Small intestine (tissue), 7 donors: ENCODE measurements at regions not wholly inside any gene's neighbourhood (a gene's known extent, or its start where the extent isn't known, plus 50 kb on each side); places are given as distances from the start of the nearest gene placed in this dataset.
"Not testable (repeated sequence)": the region's sequence is repeated elsewhere in the genome, so short reads cannot be mapped to it uniquely, and the experiment has no call there.

Experiments used
- DNase-seq, 2 donors: peaks; one replicate each; pipeline versions ENCODE4 v3.0.0 to v3.0.0-alpha.2; 2013
- FAIRE-seq: peaks from 2 replicates; lab custom pipeline; 2012; peaks lifted over from hg19 to GRCh38; lab: Jason Lieb, UNC
- H3K27ac ChIP-seq, 3 donors: one replicate each; pipeline ENCODE4 v1.5.1; 2013; ENCODE audit warnings: low read length in 2 of 3, mild to moderate bottlenecking in 2 of 3, control low read depth in 1 of 3, inconsistent platforms in 1 of 3, low read depth in 1 of 3, moderate library complexity in 1 of 3
- H3K27me3 ChIP-seq, 3 donors: one replicate each; pipeline ENCODE4 v1.6.1; 2013; ENCODE audit warnings: low read length in 3 of 3, inconsistent platforms in 1 of 3; ENCODE audit not compliant: control insufficient read depth in 3 of 3, insufficient read depth in 3 of 3
- H3K36me3 ChIP-seq, 3 donors: one replicate each; pipeline ENCODE4 v1.6.1; 2013; ENCODE audit warnings: low read length in 3 of 3, inconsistent platforms in 1 of 3, low read depth in 1 of 3, mild to moderate bottlenecking in 1 of 3, moderate library complexity in 1 of 3; ENCODE audit not compliant: control insufficient read depth in 3 of 3, insufficient read depth in 2 of 3
- H3K4me1 ChIP-seq, 3 donors: one replicate each; pipeline ENCODE4 v1.6.1; 2013; ENCODE audit warnings: low read length in 2 of 3, inconsistent platforms in 1 of 3, low read depth in 1 of 3, mild to moderate bottlenecking in 1 of 3, moderate library complexity in 1 of 3; ENCODE audit not compliant: control insufficient read depth in 3 of 3, insufficient read depth in 2 of 3
- H3K4me3 ChIP-seq, 3 donors: one replicate each; pipeline ENCODE4 v1.5.1; 2013; ENCODE audit warnings: low read length in 3 of 3, control low read depth in 1 of 3, inconsistent platforms in 1 of 3, low read depth in 1 of 3, mild to moderate bottlenecking in 1 of 3, moderate library complexity in 1 of 3
- H3K9me3 ChIP-seq, 2 donors: one replicate each; pipeline ENCODE4 v1.6.1; 2013; ENCODE audit warnings: low read depth in 1 of 2, low read length in 1 of 2; ENCODE audit not compliant: control insufficient read depth in 2 of 2, insufficient read depth in 1 of 2
- WGBS, 3 donors: extraction: QIAGEN DNeasy Blood & Tissue Kit; methylation state at CpG; one replicate each; pipeline ENCODE4 v1.1.7; 2013; 5-methylcytosine and 5-hydroxymethylcytosine counted together
- donor health status: healthy with polysubstance abuse.
- donor health status: control.
- donor health status: control.
- donor health status: Bipolar disorder and iron deficiency.
- donor health status: healthy.

DNA sequence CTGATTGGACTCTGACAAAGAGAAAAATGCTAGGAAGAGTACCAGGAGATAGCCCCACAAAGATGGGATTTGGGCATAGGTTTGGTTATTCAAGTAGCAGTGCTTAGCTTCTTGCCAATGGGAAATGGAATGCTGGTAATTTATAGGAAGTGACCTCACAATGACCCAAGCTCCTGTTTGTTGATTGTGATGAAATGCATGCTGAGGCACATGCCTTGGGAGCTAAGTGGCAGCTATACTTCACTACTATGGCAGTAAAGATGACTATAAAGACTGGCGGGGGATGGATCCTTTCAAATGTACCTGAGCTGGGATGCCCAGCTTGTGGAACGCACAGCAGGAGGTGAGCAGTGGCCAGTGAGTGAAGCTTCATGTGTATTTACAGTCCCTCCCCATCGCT is 153.8 kb downstream of the ZNF22 start:
- 82 to 86% (median 83%) methylated on average over 3 of the region's 3 CpGs for WGBS, 3 donors
- no peak overlapping the region for H3K4me3 ChIP-seq
- FAIRE-seq (no peak), DNase-seq (no peak)
- H3K36me3 ChIP-seq, result no peaks in the 10 kb centered on the region
- H3K4me1 ChIP-seq, result no peaks in the 10 kb centered on the region
- no peak overlapping the region for H3K27ac ChIP-seq
- no peaks in the 10 kb centered on the region for H3K27me3 ChIP-seq
- H3K9me3 ChIP-seq, result no peaks in the 10 kb centered on the region

DNA sequence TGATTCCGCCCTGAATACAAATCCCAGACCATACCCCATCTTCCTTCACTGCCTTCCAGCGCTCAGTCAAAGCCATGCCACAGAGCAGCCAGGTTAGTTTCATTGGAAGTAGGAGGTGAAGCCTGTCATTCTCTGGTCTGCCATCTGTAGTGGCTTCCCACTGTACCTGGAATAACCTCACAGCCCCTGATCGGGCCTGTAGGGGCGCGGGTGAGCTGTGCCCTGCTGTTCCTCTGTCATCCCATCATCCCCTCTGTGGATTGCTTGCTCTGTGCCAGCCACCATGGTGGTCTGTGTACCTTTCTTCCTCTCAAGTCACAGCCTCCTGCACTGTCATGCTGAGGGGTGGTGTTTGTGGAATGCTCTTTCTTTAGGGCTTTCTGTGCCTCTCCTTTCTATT is 155.1 kb downstream of the ZNF22 start:
- no peak overlapping the region for H3K4me3 ChIP-seq
- no peak overlapping the region for H3K27ac ChIP-seq
- 82 to 91% (median 89%) methylated on average over 5 of the region's 5 CpGs for WGBS, 3 donors
- no peaks in the 10 kb centered on the region for H3K9me3 ChIP-seq
- H3K4me1 ChIP-seq, result no peaks in the 10 kb centered on the region
- H3K27me3 ChIP-seq, result no peaks in the 10 kb centered on the region
- H3K36me3 ChIP-seq, result no peaks in the 10 kb centered on the region
- no peak for DNase-seq
- FAIRE-seq, result no peak

DNA sequence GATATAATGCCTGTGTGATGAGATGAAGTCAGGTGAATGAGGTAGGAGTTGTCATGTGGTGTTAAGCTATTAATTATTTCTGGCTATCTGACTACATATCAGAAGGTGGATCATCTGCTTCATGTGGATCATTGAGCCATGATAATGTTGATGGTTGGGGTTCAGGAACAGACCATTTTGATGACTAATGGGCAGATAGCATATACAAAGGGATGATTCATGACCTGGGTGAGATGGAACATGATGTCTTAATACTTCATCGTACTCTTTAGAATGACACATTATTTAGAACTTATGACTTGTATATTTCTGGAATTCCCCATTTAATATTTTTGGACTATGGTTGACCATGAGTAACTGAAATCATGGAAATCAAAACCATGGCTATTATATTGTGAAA is 155.1 kb downstream of the OR13A1 start:
- no peaks in the 10 kb centered on the region for H3K4me1 ChIP-seq
- no peak overlapping the region for H3K4me3 ChIP-seq
- H3K36me3 ChIP-seq, result no peaks in the 10 kb centered on the region
- no peak overlapping the region for H3K27ac ChIP-seq
- no peak for FAIRE-seq
- H3K9me3 ChIP-seq, result no peaks in the 10 kb centered on the region
- H3K27me3 ChIP-seq, result no peaks in the 10 kb centered on the region
- no peak for DNase-seq
- 66 to 76% (median 75%) methylated on average over 1 of the region's 1 CpG for WGBS, 3 donors

DNA sequence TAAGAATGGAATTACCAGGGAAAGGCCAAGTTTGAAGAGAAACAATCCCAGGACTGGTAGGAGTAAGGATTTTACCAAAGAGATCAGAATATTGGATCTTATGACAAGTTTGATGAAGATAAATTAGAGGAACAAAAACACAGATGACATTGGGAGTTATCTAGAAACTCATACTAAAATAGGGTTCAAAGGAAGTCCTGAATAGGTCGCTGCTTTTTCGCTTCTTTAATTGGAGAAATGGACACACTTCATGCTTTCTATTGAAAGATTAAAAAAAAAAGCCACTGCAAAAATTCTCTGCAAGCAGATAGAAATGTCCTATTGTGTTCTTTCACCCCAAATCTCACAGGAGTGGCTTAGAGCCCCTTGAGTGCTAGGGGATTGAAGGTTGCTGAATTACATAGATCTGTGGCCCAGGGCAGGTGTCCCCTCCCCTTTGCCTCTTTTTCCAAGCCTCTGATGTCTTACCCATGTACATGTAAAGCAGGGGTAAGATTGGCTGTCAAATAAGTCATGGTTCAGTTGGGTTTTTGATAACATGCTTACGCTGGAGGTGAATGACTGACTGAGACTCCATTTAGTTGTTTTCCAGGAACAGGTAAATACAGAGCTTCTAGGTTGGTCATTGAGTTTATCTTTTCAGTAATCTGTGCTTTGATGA is 152.0 kb downstream of the OR13A1 start:
- Histone ChIP-seq H3K9me3 (no peaks in the 10 kb centered on the region), H3K27me3 (no peaks in the 10 kb centered on the region), H3K27ac (no peak overlapping the region), H3K4me3 (no peak overlapping the region), H3K36me3 (no peaks in the 10 kb centered on the region), H3K4me1 (no peaks in the 10 kb centered on the region)
- 84 to 88% (median 88%) methylated on average over 3 of the region's 3 CpGs for WGBS, 3 donors
- FAIRE-seq, result no peak
- no peak for DNase-seq

DNA sequence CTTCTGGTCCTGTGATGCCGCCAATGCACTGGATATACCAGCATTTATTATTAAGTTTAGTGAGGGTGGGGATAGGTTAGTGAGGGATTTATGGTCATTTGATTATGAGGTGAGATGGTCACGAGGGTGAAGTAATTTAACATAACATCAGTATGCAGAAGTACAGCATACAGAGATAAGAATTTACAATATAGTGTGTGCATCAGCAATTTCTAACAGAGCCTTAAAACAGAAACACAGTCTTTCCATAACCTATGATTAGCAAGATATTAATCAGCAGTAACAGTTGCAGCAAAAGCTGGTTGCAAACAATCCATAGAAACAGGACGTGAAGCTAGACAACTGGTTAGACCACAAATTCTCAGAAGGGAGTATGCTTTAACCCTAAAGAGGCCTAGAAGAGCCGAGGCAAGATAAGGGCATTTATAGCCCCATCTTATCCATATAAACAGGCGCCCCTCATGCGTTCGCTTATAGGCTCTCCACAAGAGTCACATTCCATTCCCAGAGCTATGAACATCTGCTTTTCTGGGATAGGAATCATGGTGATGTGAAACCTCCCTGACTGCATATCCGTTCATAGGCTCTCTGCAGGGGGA is 139.8 kb downstream of the OR13A1 start:
- not testable (repeated sequence) for H3K9me3 ChIP-seq, H3K27ac ChIP-seq, H3K4me3 ChIP-seq, FAIRE-seq, H3K36me3 ChIP-seq, H3K4me1 ChIP-seq, H3K27me3 ChIP-seq
- 42 to 50% (median 44%) methylated on average over 8 of the region's 8 CpGs for WGBS, 3 donors
- DNase-seq, result peak in 1 of 2 donors; percentile 8

DNA sequence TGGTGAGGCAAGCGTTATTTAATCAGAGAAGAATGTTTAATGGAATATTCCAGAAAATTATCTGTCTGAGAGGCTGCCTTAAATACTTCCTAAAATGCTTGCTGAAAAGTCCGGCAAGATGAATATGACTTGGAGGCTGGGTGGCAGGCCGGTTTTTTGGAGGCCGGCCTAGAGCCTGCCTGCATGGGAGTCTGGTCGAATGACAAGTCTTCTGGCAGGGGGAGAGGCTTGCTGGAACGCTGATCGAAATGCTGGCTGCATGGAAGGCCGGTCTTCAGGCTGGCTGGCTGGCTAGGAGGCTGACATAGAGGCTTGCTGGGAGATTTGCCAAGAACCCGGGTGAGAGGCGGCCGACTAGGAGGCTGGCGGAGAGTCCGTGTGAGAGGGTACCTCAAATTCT is 135.7 kb downstream of the OR13A1 start:
- Histone ChIP-seq H3K36me3 (no peaks in the 10 kb centered on the region), H3K4me3 (no peak overlapping the region), H3K27ac (no peak overlapping the region), H3K27me3 (no peaks in the 10 kb centered on the region), H3K4me1 (no peaks in the 10 kb centered on the region), H3K9me3 (no peaks in the 10 kb centered on the region)
- DNase-seq (no peak), FAIRE-seq (no peak)
- 70 to 87% (median 84%) methylated on average over 13 of the region's 13 CpGs for whole genome bisulfite sequencing, 3 donors

DNA sequence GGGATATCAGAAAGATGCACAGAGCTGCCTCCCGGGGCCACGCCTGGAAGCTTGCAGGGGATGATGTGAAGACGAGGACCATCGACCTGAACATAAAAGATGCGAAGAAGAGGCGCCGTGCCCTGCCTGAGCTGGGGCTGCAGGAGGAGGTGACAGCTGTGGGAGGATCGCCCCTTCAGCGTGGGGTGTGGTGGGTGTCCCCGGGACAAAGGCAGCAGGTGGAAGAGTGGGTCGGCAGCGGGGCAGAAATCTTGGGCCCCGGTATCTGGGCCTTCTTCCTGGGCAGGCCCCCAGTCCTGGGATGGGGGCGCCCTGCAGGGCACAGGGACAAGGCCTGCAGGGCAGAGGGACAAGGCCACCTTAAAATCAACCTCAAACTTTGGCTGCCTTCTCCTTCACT is 134.9 kb downstream of the OR13A1 start:
- WGBS, 3 donors, result 83 to 94% (median 94%) methylated on average over 14 of the region's 14 CpGs
- H3K9me3 ChIP-seq, result no peaks in the 10 kb centered on the region
- no peak overlapping the region for H3K4me3 ChIP-seq
- no peaks in the 10 kb centered on the region for H3K27me3 ChIP-seq
- no peak for DNase-seq
- H3K27ac ChIP-seq, result no peak overlapping the region
- H3K4me1 ChIP-seq, result no peaks in the 10 kb centered on the region
- no peak for FAIRE-seq
- H3K36me3 ChIP-seq, result no peaks in the 10 kb centered on the region

DNA sequence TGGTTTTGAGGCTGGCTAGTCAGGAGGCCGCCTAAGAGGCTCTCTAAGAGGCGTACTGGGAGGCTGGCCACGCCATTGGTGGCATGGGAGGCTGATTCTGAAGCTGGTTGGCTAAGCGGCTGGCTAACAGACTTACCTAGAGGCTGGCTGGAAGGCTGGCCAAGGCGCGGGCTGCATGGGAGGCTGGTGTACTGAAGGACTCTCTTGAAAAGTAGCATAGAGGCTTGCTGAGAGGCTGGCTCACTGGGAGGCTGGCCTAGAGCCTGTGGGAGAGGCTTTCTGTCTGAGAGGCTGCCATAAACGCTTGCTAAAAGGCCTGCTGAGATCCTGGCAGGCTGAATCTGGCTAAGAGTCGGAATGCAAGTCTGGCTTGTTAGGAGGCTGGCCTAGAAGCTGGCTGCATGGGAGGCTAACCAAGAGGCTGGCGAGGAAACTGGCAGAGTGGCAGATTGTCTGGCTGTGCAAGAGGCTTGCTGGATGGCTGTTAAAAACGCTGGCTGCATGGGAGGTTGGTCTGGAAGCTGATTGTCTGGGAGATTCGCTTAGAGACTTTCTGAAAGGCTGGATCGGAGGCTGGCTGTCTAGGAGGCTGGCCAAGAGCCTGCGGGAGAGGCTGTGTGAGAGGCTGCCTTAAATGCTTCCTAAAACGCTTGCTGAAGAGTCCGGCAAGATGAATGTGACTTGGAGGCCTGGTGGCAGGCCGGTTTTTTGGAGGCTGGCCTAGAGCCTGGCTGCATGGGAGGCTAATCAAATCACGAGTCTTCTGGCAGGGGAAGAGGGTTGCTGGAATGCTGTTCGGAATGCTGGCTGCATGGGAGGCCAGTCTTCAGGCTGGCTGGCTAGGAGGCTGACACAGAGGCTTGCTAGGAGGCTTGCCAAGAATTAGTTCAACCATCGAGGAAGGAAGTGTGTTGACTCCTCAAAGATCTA is 134.2 kb downstream of the OR13A1 start:
- no peaks in the 10 kb centered on the region for H3K4me1 ChIP-seq
- DNase-seq, result no peak
- no peak overlapping the region for H3K4me3 ChIP-seq
- no peak overlapping the region for H3K27ac ChIP-seq
- 76 to 81% (median 78%) methylated on average over 19 of the region's 19 CpGs for WGBS, 3 donors
- FAIRE-seq, result no peak
- no peaks in the 10 kb centered on the region for H3K9me3 ChIP-seq
- H3K27me3 ChIP-seq, result no peaks in the 10 kb centered on the region
- H3K36me3 ChIP-seq, result no peaks in the 10 kb centered on the region
